GM18951 (cell line): ENCODE measurements at regions not wholly inside any gene's neighbourhood (a gene's known extent, or its start where the extent isn't known, plus 50 kb on each side); places are given as distances from the start of the nearest gene placed in this dataset.

ENCODE experiments used
- POLR2A ChIP-seq: IDR thresholded peaks from 4 replicates; pipeline ENCODE4 v1.6.1; 2011; ENCODE audit warnings: mild to moderate bottlenecking; ENCODE audit not compliant: insufficient read length, insufficient read depth; ENCODE audit errors: extremely low read depth
- in situ Hi-C: fragments of 300-500 bp; cut with MboI; formaldehyde crosslinking; loops from one replicate; pipeline ENCODE4 v1.12.0; 2022; ENCODE audit warnings: low sequenced_read_pairs, mixed read lengths, inconsistent platforms; ENCODE audit not compliant: unreplicated experiment

DNA sequence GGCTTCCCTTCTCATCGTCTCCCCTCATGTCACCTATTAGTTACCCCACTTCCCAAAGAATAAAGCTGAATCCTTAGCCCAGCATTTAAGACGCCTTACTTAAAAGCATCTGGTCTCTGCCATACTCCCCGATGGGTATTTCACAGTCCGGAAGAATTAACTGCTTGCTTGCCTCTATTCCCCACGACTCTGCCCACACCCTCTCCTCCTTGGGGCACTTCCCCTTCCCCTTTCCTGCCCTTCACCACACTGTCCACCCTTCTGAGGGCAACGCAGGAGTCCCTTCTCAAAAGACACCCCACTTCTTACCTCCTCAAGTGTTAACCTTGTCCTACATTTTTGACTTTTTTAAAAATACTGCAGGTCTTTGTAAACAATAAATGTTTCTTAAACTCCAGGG, 60.1 kb upstream of the RMP24 start:
- in situ Hi-C loops, result no loop called here
- TF ChIP-seq POLR2A, result no peak

GRCh38 chr18:35915056-35915455, 57.4 kb upstream of the RMP24 start:
- no peak for TF ChIP-seq POLR2A
- in situ Hi-C loops, result no loop called here

- TF ChIP-seq POLR2A, result no peak
- in situ Hi-C loops, result no loop called here
Measured at GRCh38 chr18:35917043-35917442, 55.4 kb upstream of the RMP24 start.

DNA sequence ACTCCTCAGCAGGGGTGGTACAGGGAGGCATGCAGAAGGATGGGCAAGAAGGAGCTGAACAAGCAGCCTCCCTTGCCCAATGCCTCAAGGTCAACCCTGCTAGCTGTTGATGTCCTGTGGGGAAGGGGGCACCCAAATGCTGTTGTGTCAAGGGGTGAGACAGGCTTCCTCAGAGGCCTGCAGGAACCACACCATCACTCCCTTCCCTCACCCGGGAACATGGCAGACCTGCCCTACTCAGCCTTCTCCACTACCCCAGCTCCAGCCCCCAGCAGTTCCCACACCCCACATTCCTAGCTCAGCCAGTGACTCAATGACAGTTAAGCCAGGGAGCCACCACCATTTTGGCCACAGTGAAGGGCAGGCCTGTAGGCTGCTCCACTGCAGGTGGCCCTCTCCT, 53.9 kb upstream of the RMP24 start:
- TF ChIP-seq POLR2A, result no peak
- in situ Hi-C loops, result no loop called here

DNA sequence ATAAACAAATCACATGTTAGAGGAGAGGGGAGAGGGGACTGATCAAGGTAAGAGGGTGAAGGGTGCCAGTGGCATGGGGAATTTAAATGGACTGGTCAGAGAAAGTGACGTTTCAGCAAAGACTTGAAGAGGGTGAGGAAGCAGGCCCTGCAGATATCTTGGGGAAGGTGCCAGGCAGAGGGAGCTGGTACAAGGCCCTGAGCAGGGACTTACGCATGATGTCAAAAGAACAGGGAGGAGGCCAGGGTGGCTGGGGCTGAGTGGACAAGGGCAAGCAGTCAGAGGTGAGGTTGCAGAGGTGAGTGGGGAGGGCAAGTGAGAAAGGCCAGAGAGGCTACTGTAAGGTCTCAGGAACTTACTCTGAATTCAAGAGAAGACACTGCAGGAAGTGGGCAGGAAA, 53.3 kb upstream of the RMP24 start:
- in situ Hi-C loops, result no loop called here
- no peak for TF ChIP-seq POLR2A

DNA sequence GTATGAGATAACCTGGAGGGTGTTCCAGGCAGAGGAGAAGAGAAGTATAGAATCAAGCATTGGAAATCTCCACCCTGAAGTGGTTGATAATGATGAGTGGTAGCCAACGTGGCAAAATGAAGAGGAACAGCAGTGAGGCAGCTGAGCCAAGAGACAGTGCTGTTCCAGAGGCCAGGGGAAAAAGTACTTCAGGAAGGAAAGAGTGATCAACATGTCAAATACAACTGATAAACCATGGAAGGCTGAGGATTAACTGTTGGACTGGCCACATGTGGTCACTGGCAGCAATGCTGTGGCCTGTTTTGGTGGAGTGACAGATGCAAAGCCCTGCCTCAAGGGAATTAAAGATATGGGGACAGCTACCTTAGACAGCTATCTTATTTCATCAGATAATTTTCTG, 51.9 kb upstream of the RMP24 start:
- in situ Hi-C loops, result no loop called here
- no peak for TF ChIP-seq POLR2A
